Karpas-422 (cell line): ENCODE measurements at regions not wholly inside any gene's neighbourhood (a gene's known extent, or its start where the extent isn't known, plus 50 kb on each side); places are given as distances from the start of the nearest gene placed in this dataset.

Experiments
- DNase-seq: peaks from one replicate; pipeline ENCODE4 v3.0.0-alpha.2; 2015
- H2AFZ ChIP-seq: fragments of 200-600 bp; sonication (generic); 2 replicates; pipeline ENCODE4 v1.6.1; 2014; ENCODE audit warnings: antibody characterized with exemption, low read length, mixed read lengths
- H3K27ac ChIP-seq: fragments of 200-600 bp; sonication (generic); 2 replicates; pipeline ENCODE4 v1.5.1; 2014; ENCODE audit warnings: mild to moderate bottlenecking, low read length, moderate library complexity
- H3K27me3 ChIP-seq: fragments of 200-600 bp; sonication (generic); 2 replicates; pipeline ENCODE4 v1.6.1; 2014; ENCODE audit warnings: low read length, mixed read lengths
- H3K36me3 ChIP-seq: fragments of 200-600 bp; sonication (generic); 2 replicates; pipeline ENCODE4 v1.6.1; 2014; ENCODE audit warnings: low read length, mixed read lengths; ENCODE audit not compliant: insufficient read depth
- H3K4me1 ChIP-seq: fragments of 200-600 bp; sonication (generic); 2 replicates; pipeline ENCODE4 v1.6.1; 2014; ENCODE audit warnings: mild to moderate bottlenecking, low read length, mixed read lengths
- H3K4me2 ChIP-seq: fragments of 200-600 bp; sonication (generic); 2 replicates; pipeline ENCODE4 v1.6.1; 2014; ENCODE audit warnings: low read length, low read depth, mild to moderate bottlenecking; ENCODE audit not compliant: poor library complexity, severe bottlenecking
- H3K4me3 ChIP-seq: fragments of 200-600 bp; sonication (generic); 2 replicates; pipeline ENCODE4 v1.5.1; 2014; ENCODE audit warnings: mild to moderate bottlenecking, antibody characterized with exemption, low read length, mixed read lengths
- H3K79me2 ChIP-seq: fragments of 200-600 bp; sonication (generic); 2 replicates; pipeline ENCODE4 v1.6.1; 2014; ENCODE audit warnings: mild to moderate bottlenecking, low read length, mixed read lengths
- H3K9ac ChIP-seq: fragments of 200-600 bp; sonication (generic); 2 replicates; pipeline ENCODE4 v1.6.0; 2014; ENCODE audit warnings: low read length
- H3K9me2 ChIP-seq: fragments of 200-600 bp; sonication (generic), shearing (Covaris generic); replicated peaks from 2 replicates; pipeline ENCODE4 v1.6.0; 2014; ENCODE audit warnings: mild to moderate bottlenecking, low read length, moderate library complexity; ENCODE audit not compliant: insufficient read depth
- H3K9me3 ChIP-seq: fragments of 300-700, 200-600 bp; sonication (generic); 2 replicates; pipeline ENCODE4 v1.6.1; 2014; ENCODE audit warnings: low read length, mixed read lengths
- H4K20me1 ChIP-seq: fragments of 200-600 bp; sonication (generic); 2 replicates; pipeline ENCODE4 v1.6.1; 2014; ENCODE audit warnings: mild to moderate bottlenecking, antibody characterized with exemption, low read length, low read depth; ENCODE audit not compliant: insufficient read depth

- Histone ChIP-seq H3K4me2 (no peak overlapping the region), H3K9ac (no peak overlapping the region), H4K20me1 (no peaks in the 10 kb centered on the region), H3K9me3 (no peaks in the 10 kb centered on the region), H3K36me3 (no peaks in the 10 kb centered on the region), H3K27ac (no peak overlapping the region), H3K4me1 (peaks cover 18% of the 10 kb centered on the region), H3K27me3 (no peaks in the 10 kb centered on the region), H2AFZ (no peak overlapping the region), H3K4me3 (no peak overlapping the region), H3K79me2 (no peaks in the 10 kb centered on the region), H3K9me2 (no peaks in the 10 kb centered on the region)
- DNase-seq: no peak
Observed at GRCh38 chr18:73900106-73900835, 247.4 kb downstream of the FBXO15 start.

GRCh38 chr18:73897517-73897916 is 250.1 kb downstream of the FBXO15 start:
- no peak overlapping the region for H3K4me2 ChIP-seq
- H3K27ac ChIP-seq: peak overlapping the region; percentile 65
- no peaks in the 10 kb centered on the region for H3K9me3 ChIP-seq
- H3K36me3 ChIP-seq: no peaks in the 10 kb centered on the region
- no peak overlapping the region for H3K9ac ChIP-seq
- no peak for DNase-seq
- no peak overlapping the region for H3K4me3 ChIP-seq
- peaks cover 27% of the 10 kb centered on the region for H3K4me1 ChIP-seq
- no peak overlapping the region for H2AFZ ChIP-seq
- no peaks in the 10 kb centered on the region for H3K9me2 ChIP-seq
- H3K27me3 ChIP-seq: no peaks in the 10 kb centered on the region
- no peaks in the 10 kb centered on the region for H4K20me1 ChIP-seq
- no peaks in the 10 kb centered on the region for H3K79me2 ChIP-seq

GRCh38 chr18:73896685-73897084 is 250.9 kb downstream of the FBXO15 start:
- Histone ChIP-seq H3K79me2 (no peaks in the 10 kb centered on the region), H3K4me1 (peaks cover 27% of the 10 kb centered on the region), H4K20me1 (no peaks in the 10 kb centered on the region), H3K4me3 (no peak overlapping the region; the same call in 1 of the 2 replicates), H3K27ac (peak overlapping the region; percentile 85), H3K9ac (peak overlapping the region; percentile 43), H2AFZ (no peak overlapping the region), H3K9me3 (no peaks in the 10 kb centered on the region), H3K4me2 (peak overlapping the region; percentile 23), H3K27me3 (no peaks in the 10 kb centered on the region), H3K9me2 (no peaks in the 10 kb centered on the region), H3K36me3 (no peaks in the 10 kb centered on the region)
- peak; percentile 56 for DNase-seq

- Histone ChIP-seq H3K9me3 (no peaks in the 10 kb centered on the region), H3K4me2 (peak overlapping the region; percentile 23), H3K36me3 (no peaks in the 10 kb centered on the region), H3K27ac (peak overlapping the region; percentile 85), H2AFZ (no peak overlapping the region), H3K27me3 (no peaks in the 10 kb centered on the region), H3K9ac (no peak overlapping the region), H3K9me2 (no peaks in the 10 kb centered on the region), H3K4me3 (no peak overlapping the region), H3K4me1 (peaks cover 27% of the 10 kb centered on the region), H3K79me2 (no peaks in the 10 kb centered on the region), H4K20me1 (no peaks in the 10 kb centered on the region)
- no peak for DNase-seq
Observed at GRCh38 chr18:73895701-73896100, 251.9 kb downstream of the FBXO15 start.

- Histone ChIP-seq H3K27me3 (no peaks in the 10 kb centered on the region), H3K4me1 (peaks cover 27% of the 10 kb centered on the region), H3K9me2 (no peaks in the 10 kb centered on the region), H3K9me3 (no peaks in the 10 kb centered on the region), H2AFZ (no peak overlapping the region), H3K27ac (peak overlapping the region; percentile 85; the same call in 1 of the 2 replicates), H3K4me3 (no peak overlapping the region), H3K9ac (no peak overlapping the region), H3K79me2 (no peaks in the 10 kb centered on the region), H3K4me2 (no peak overlapping the region), H3K36me3 (no peaks in the 10 kb centered on the region), H4K20me1 (no peaks in the 10 kb centered on the region)
- no peak for DNase-seq
Observed at GRCh38 chr18:73893880-73894279, 253.8 kb downstream of the FBXO15 start.

- Histone ChIP-seq H3K9me2 (no peaks in the 10 kb centered on the region), H3K4me2 (no peak overlapping the region), H3K79me2 (no peaks in the 10 kb centered on the region), H2AFZ (no peak overlapping the region), H3K27ac (no peak overlapping the region), H3K4me1 (peaks cover 24% of the 10 kb centered on the region), H3K9ac (no peak overlapping the region), H3K27me3 (no peaks in the 10 kb centered on the region), H4K20me1 (no peaks in the 10 kb centered on the region), H3K4me3 (no peak overlapping the region), H3K36me3 (no peaks in the 10 kb centered on the region), H3K9me3 (no peaks in the 10 kb centered on the region)
- DNase-seq: no peak
Observed at GRCh38 chr18:73891572-73892421, 255.8 kb downstream of the FBXO15 start.

GRCh38 chr18:73888565-73888964 is 259.1 kb downstream of the FBXO15 start:
- Histone ChIP-seq H2AFZ (no peak overlapping the region), H3K79me2 (no peaks in the 10 kb centered on the region), H3K4me2 (no peak overlapping the region), H3K4me1 (no peaks in the 10 kb centered on the region), H3K9me3 (no peaks in the 10 kb centered on the region), H4K20me1 (no peaks in the 10 kb centered on the region), H3K9me2 (no peaks in the 10 kb centered on the region), H3K27me3 (no peaks in the 10 kb centered on the region), H3K27ac (no peak overlapping the region), H3K4me3 (no peak overlapping the region), H3K36me3 (no peaks in the 10 kb centered on the region), H3K9ac (no peak overlapping the region)
- DNase-seq: no peak

GRCh38 chr18:73887801-73888200 is 259.8 kb downstream of the FBXO15 start:
- H3K4me3 ChIP-seq: no peak overlapping the region
- no peaks in the 10 kb centered on the region for H4K20me1 ChIP-seq
- H3K4me2 ChIP-seq: no peak overlapping the region
- H3K9me3 ChIP-seq: no peaks in the 10 kb centered on the region
- no peaks in the 10 kb centered on the region for H3K79me2 ChIP-seq
- no peaks in the 10 kb centered on the region for H3K36me3 ChIP-seq
- no peak overlapping the region for H3K27ac ChIP-seq
- H3K27me3 ChIP-seq: no peaks in the 10 kb centered on the region
- no peaks in the 10 kb centered on the region for H3K4me1 ChIP-seq
- no peaks in the 10 kb centered on the region for H3K9me2 ChIP-seq
- no peak overlapping the region for H3K9ac ChIP-seq
- DNase-seq: no peak
- no peak overlapping the region for H2AFZ ChIP-seq
